IMR-90 (cell line): ENCODE measurements at regions not wholly inside any gene's neighbourhood (a gene's known extent, or its start where the extent isn't known, plus 50 kb on each side); places are given as distances from the start of the nearest gene placed in this dataset.

ENCODE experiments used
- ATAC-seq: fragments of 200-7000 bp; cut with Tn5 transposase; 2 replicates; pipeline ENCODE4 v1.9.1; 2020; ENCODE audit warnings: low read depth, mild to moderate bottlenecking, moderate library complexity
- BruUV-seq: library from RNA; stranded (reverse); fragments of 400-500 nt; replicated peaks from 2 replicates; lab custom pipeline; 2021; lab: Mats Ljungman, UMichigan
- CTCF ChIA-PET: fragments of 300-600 bp; formaldehyde crosslinking; extraction: SDS; loops from one replicate; lab custom pipeline; 2021; ENCODE audit warnings: antibody characterized with exemption; lab: Yijun Ruan, JAX
- POLR2A ChIA-PET: fragments of 300-600 bp; sonication (Branson Sonifier 250); formaldehyde crosslinking; loops from one replicate; lab custom pipeline; 2022; ENCODE audit warnings: antibody characterized with exemption; ENCODE audit not compliant: unreplicated experiment; lab: Charles Lee
- DNase-seq: peaks from one replicate; pipeline ENCODE4 v3.0.0; 2013
- H2AFZ ChIP-seq: replicated peaks from 2 replicates; pipeline ENCODE3; 2013; ENCODE audit warnings: low read length, mild to moderate bottlenecking; ENCODE audit not compliant: poor library complexity
- H2AK5ac ChIP-seq: 2 replicates; pipeline ENCODE4 v1.6.1; 2013; ENCODE audit warnings: low read depth, low read length, inconsistent platforms
- H2AK9ac ChIP-seq: replicated peaks from 2 replicates; pipeline ENCODE3; 2013; ENCODE audit warnings: mild to moderate bottlenecking, low read depth, low read length, moderate library complexity; ENCODE audit not compliant: poor library complexity
- H2BK120ac ChIP-seq: 2 replicates; pipeline ENCODE4 v1.6.1; 2013; ENCODE audit warnings: low read depth, low read length, inconsistent platforms
- H2BK15ac ChIP-seq: 3 replicates; pipeline ENCODE4 v1.6.1; 2013; ENCODE audit warnings: low read depth, low read length, inconsistent platforms
- H2BK20ac ChIP-seq: 2 replicates; pipeline ENCODE4 v1.6.1; 2013; ENCODE audit warnings: low read depth, mild to moderate bottlenecking, inconsistent platforms, low read length, moderate library complexity
- H2BK5ac ChIP-seq: 2 replicates; pipeline ENCODE4 v1.6.1; 2013; ENCODE audit warnings: mild to moderate bottlenecking, low read depth, low read length, inconsistent platforms; ENCODE audit not compliant: poor library complexity, severe bottlenecking
- H3K14ac ChIP-seq: replicated peaks from 2 replicates; pipeline ENCODE4 v1.6.1; 2013; ENCODE audit warnings: low read depth, low read length, inconsistent platforms
- H3K18ac ChIP-seq: 2 replicates; pipeline ENCODE4 v1.6.1; 2013; ENCODE audit warnings: low read depth, low read length, control low read depth
- H3K23ac ChIP-seq: 2 replicates; pipeline ENCODE4 v1.6.1; 2013; ENCODE audit warnings: low read depth, low read length, inconsistent platforms
- H3K27ac ChIP-seq: 2 replicates; pipeline ENCODE4 v1.5.1; 2013; ENCODE audit warnings: mild to moderate bottlenecking, control low read depth, low read length; ENCODE audit not compliant: insufficient read depth
- H3K27me3 ChIP-seq: 2 replicates; pipeline ENCODE4 v1.6.1; 2013; ENCODE audit warnings: low read length; ENCODE audit not compliant: control insufficient read depth, insufficient read depth
- H3K36me3 ChIP-seq: 2 replicates; pipeline ENCODE4 v1.6.1; 2013; ENCODE audit warnings: low read length, mixed read lengths; ENCODE audit not compliant: control insufficient read depth, insufficient read depth
- H3K4ac ChIP-seq: 2 replicates; pipeline ENCODE4 v1.6.1; 2013; ENCODE audit warnings: low read depth, low read length, inconsistent platforms
- H3K4me1 ChIP-seq: 2 replicates; pipeline ENCODE4 v1.6.1; 2013; ENCODE audit warnings: low read length, mixed read lengths; ENCODE audit not compliant: control insufficient read depth, insufficient read depth
- H3K4me2 ChIP-seq: 2 replicates; pipeline ENCODE4 v1.6.1; 2013; ENCODE audit warnings: low read depth, mild to moderate bottlenecking, control low read depth, low read length, moderate library complexity
- H3K4me3 ChIP-seq: 2 replicates; pipeline ENCODE4 v1.5.1; 2013; ENCODE audit warnings: low read depth, mild to moderate bottlenecking, control low read depth, low read length, moderate library complexity; ENCODE audit not compliant: insufficient read depth
- H3K56ac ChIP-seq: 2 replicates; pipeline ENCODE4 v1.6.1; 2013; ENCODE audit warnings: low read length, inconsistent platforms; ENCODE audit not compliant: insufficient read depth; ENCODE audit errors: extremely low read depth
- H3K79me1 ChIP-seq, 2 experiments: 2 replicates each; pipeline ENCODE4 v1.6.1; 2013; ENCODE audit warnings: low read length in 2 of 2, inconsistent platforms in 1 of 2, low read depth in 1 of 2
- H3K9ac ChIP-seq: 2 replicates; pipeline ENCODE4 v1.6.1; 2013; ENCODE audit warnings: low read depth, low read length, control low read depth
- H3K9me1 ChIP-seq: 2 replicates; pipeline ENCODE4 v1.6.1; 2013; ENCODE audit warnings: low read length, inconsistent platforms; ENCODE audit not compliant: insufficient read depth
- H3K9me3 ChIP-seq: 2 replicates; pipeline ENCODE4 v1.6.1; 2013; ENCODE audit warnings: low read length; ENCODE audit not compliant: control insufficient read depth, insufficient read depth
- H4K20me1 ChIP-seq: 2 replicates; pipeline ENCODE4 v1.6.1; 2013; ENCODE audit warnings: low read length, inconsistent platforms; ENCODE audit not compliant: insufficient read depth
- H4K5ac ChIP-seq: 2 replicates; pipeline ENCODE4 v1.6.1; 2013; ENCODE audit warnings: mild to moderate bottlenecking, low read depth, low read length, control low read depth
- H4K8ac ChIP-seq, 2 experiments: 2 replicates each; pipeline ENCODE4 v1.6.1; 2013; ENCODE audit warnings: low read depth in 2 of 2, low read length in 2 of 2, control low read depth in 1 of 2, inconsistent platforms in 1 of 2
- H4K91ac ChIP-seq: 2 replicates; pipeline ENCODE4 v1.6.1; 2013; ENCODE audit warnings: low read depth, low read length, inconsistent platforms; ENCODE audit not compliant: insufficient read depth
- CEBPB ChIP-seq: IDR thresholded peaks from 2 replicates; pipeline ENCODE4 v1.6.1; 2012; ENCODE audit warnings: low read depth, low read length, improper control_type of control experiment
- CHD1 ChIP-seq: IDR thresholded peaks from 2 replicates; pipeline ENCODE4 v1.6.1; 2012; ENCODE audit warnings: low read depth, low read length, improper control_type of control experiment
- FOS ChIP-seq: fragments of 150-350 bp; IDR thresholded peaks from 2 replicates; pipeline ENCODE4 v1.6.1; 2016; ENCODE audit warnings: low read depth, low read length
- NFE2L2 ChIP-seq: fragments of 150-350 bp; IDR thresholded peaks from 2 replicates; pipeline ENCODE4 v1.6.1; 2016; ENCODE audit warnings: low read depth, mild to moderate bottlenecking, low read length
- RCOR1 ChIP-seq: IDR thresholded peaks from 2 replicates; pipeline ENCODE4 v1.6.1; 2012; ENCODE audit warnings: mild to moderate bottlenecking, low read length, improper control_type of control experiment; ENCODE audit not compliant: insufficient replicate concordance
- WGBS, 2 experiments: methylation state at CpG; one replicate each; pipeline versions ENCODE4 v1.1.5 to v1.1.7; 2013; ENCODE audit warnings: missing lambda C conversion rate in 2 of 2; ENCODE audit not compliant: insufficient read length in 1 of 2; ENCODE audit errors: extremely low coverage in 2 of 2; 5-methylcytosine and 5-hydroxymethylcytosine counted together
- dilution Hi-C: fragments of 300-500 bp; cut with HindIII; formaldehyde crosslinking; loops from one replicate; pipeline ENCODE4 v1.14.3; 2018; ENCODE audit warnings: low sequenced_read_pairs; ENCODE audit not compliant: unreplicated experiment
- in situ Hi-C: fragments of 300-500 bp; cut with MboI; formaldehyde crosslinking; loops from 3 replicates; pipeline ENCODE4 v1.14.3; 2019; ENCODE audit warnings: low sequenced_read_pairs, inconsistent platforms, mixed read lengths
- intact Hi-C: fragments of 100-400 bp; cut with micrococcal nuclease; formaldehyde crosslinking; loops from 2 replicates; pipeline ENCODE4 v1.10.0; 2022

DNA sequence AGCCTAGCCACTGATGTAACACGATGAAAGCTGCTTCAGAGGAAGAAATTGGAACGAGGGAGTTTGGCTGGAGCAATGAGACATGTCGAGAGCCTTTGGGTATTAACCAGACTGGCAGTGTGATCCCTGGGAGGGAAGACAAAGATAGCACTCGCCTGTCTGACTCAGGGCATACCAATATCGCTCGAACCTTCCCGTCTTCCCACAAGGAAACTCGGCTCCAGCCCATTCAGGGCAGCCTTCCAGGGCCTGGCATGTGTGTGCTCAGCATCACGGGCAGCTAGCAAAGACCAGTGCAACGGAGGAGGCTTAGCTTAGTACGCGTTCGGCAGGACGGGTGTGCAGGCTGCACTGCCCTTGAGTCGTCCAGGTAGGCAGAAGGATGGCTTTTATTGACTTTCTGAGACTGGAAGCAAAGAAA lies 356.9 kb upstream of the WWC1 start:
- Histone ChIP-seq H2BK5ac (no peak overlapping the region), H3K56ac (no peak overlapping the region), H3K4me1 (no peaks in the 10 kb centered on the region), H4K8ac (no peak overlapping the region), H3K4me3 (no peak overlapping the region), H3K23ac (no peak overlapping the region), H2AFZ (peak overlapping the region; percentile 18), H3K79me1 (no peaks in the 10 kb centered on the region), H2AK5ac (no peak overlapping the region), H3K4ac (no peak overlapping the region), H4K5ac (no peak overlapping the region), H2AK9ac (no peak overlapping the region), H4K91ac (no peak overlapping the region), H3K27me3 (no peaks in the 10 kb centered on the region), H2BK20ac (no peak overlapping the region), H3K9me1 (no peaks in the 10 kb centered on the region), H3K36me3 (no peaks in the 10 kb centered on the region), H2BK120ac (no peak overlapping the region), H3K14ac (no peak overlapping the region), H3K9ac (no peak overlapping the region), H4K20me1 (no peaks in the 10 kb centered on the region), H3K27ac (no peak overlapping the region), H2BK15ac (no peak overlapping the region), H3K4me2 (no peak overlapping the region), H3K9me3 (no peaks in the 10 kb centered on the region), H3K18ac (no peak overlapping the region)
- in situ Hi-C loops (no loop called here), dilution Hi-C loops (no loop called here), intact Hi-C loops (no loop called here)
- ATAC-seq (no peak), DNase-seq (no peak)
- BruUV-seq, result no TSS peak
- ChIA-PET POLR2A (no interaction called here), CTCF (no interaction called here)
- 77% methylated on average over 4 of the region's 15 CpGs; no CpG with 5 or more reads in 1 of the 2 experiments for WGBS, 2 experiments
- TF ChIP-seq CHD1 (no peak), CEBPB (no peak), RCOR1 (no peak), FOS (no peak), NFE2L2 (no peak)
